Panc1 (cell line): ENCODE measurements at regions not wholly inside any gene's neighbourhood (a gene's known extent, or its start where the extent isn't known, plus 50 kb on each side); places are given as distances from the start of the nearest gene placed in this dataset.

ENCODE experiments used
- POLR2AphosphoS5 ChIP-seq: IDR thresholded peaks from 2 replicates; pipeline ENCODE4 v1.6.1; 2012; ENCODE audit warnings: mild to moderate bottlenecking, low read depth, low read length, moderate library complexity
- TCF7L2 ChIP-seq: IDR thresholded peaks from 2 replicates; pipeline ENCODE4 v1.6.1; 2011; ENCODE audit warnings: mild to moderate bottlenecking, low read depth, low read length, inconsistent platforms
- TF ChIP-seq, protein P1 (sequence below): fragments of 450-650 bp; IDR thresholded peaks from 2 replicates; pipeline ENCODE4 v1.5.1; 2017; ENCODE audit warnings: mild to moderate bottlenecking

DNA sequence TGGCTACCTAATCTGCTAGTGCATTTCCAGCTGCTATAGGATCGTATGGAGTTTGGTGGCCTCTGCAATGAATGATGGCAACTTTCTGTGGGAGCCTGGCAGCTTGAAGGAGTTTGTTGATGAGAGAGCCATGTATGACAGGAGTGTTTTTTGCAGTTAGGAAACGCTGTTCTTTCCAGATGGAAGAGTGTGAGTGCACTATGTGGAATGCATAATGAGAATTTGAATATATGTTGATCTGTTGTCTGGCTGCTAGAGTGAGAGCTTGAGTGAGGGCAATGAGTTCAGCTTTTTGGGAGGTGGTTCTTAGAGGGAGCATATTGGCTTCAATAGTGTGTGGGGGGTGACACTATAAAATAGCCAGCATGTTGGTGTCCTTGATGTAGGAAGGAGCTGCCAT is 51.0 kb upstream of the APOBEC4 start:
- TF ChIP-seq, protein P1, sequence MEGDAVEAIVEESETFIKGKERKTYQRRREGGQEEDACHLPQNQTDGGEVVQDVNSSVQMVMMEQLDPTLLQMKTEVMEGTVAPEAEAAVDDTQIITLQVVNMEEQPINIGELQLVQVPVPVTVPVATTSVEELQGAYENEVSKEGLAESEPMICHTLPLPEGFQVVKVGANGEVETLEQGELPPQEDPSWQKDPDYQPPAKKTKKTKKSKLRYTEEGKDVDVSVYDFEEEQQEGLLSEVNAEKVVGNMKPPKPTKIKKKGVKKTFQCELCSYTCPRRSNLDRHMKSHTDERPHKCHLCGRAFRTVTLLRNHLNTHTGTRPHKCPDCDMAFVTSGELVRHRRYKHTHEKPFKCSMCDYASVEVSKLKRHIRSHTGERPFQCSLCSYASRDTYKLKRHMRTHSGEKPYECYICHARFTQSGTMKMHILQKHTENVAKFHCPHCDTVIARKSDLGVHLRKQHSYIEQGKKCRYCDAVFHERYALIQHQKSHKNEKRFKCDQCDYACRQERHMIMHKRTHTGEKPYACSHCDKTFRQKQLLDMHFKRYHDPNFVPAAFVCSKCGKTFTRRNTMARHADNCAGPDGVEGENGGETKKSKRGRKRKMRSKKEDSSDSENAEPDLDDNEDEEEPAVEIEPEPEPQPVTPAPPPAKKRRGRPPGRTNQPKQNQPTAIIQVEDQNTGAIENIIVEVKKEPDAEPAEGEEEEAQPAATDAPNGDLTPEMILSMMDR = no peak
- TF ChIP-seq POLR2AphosphoS5 (no peak), TCF7L2 (no peak)
